NCI-H748 (cell line): ENCODE measurements at regions not wholly inside any gene's neighbourhood (a gene's known extent, or its start where the extent isn't known, plus 50 kb on each side); places are given as distances from the start of the nearest gene placed in this dataset.

Experiments
- DNase-seq: peaks from one replicate; lab custom pipeline; 2025; ENCODE audit not compliant: unreplicated experiment; lab: John Stamatoyannopoulos, UW

- peak; percentile 28 for DNase-seq
These were observed 99.4 kb upstream of the BCL11A start for GRCh38 chr2:60652832-60653340.

GRCh38 chr2:60657673-60658072 is 98.4 kb upstream of the PAPOLG start:
- no peak for DNase-seq

- DNase-seq = no peak
These were observed 97.0 kb upstream of the PAPOLG start for GRCh38 chr2:60659026-60659425.

- no peak for DNase-seq
These were observed 94.9 kb upstream of the PAPOLG start for GRCh38 chr2:60661073-60661738.

GRCh38 chr2:60662781-60663180 is 93.3 kb upstream of the PAPOLG start:
- no peak for DNase-seq

GRCh38 chr2:60671966-60672365 is 84.1 kb upstream of the PAPOLG start:
- DNase-seq = no peak

- DNase-seq = peak; percentile 64
These were observed 81.4 kb upstream of the PAPOLG start for GRCh38 chr2:60674524-60675165.

- DNase-seq = no peak
These were observed 80.8 kb upstream of the PAPOLG start for GRCh38 chr2:60675301-60675700.

- no peak for DNase-seq
These were observed 79.2 kb upstream of the PAPOLG start for GRCh38 chr2:60676706-60677330.

GRCh38 chr2:60677356-60677755 is 78.7 kb upstream of the PAPOLG start:
- DNase-seq = no peak

GRCh38 chr2:60678551-60678950 is 77.5 kb upstream of the PAPOLG start:
- DNase-seq = no peak

- no peak for DNase-seq
These were observed 76.9 kb upstream of the PAPOLG start for GRCh38 chr2:60679036-60679780.

- no peak for DNase-seq
These were observed 62.5 kb upstream of the PAPOLG start for GRCh38 chr2:60693551-60693950.

- no peak for DNase-seq
These were observed 60.3 kb upstream of the PAPOLG start for GRCh38 chr2:60695793-60696192.

- DNase-seq = no peak
These were observed 56.5 kb upstream of the PAPOLG start for GRCh38 chr2:60699617-60700016.

- DNase-seq = no peak
These were observed 50.0 kb upstream of the PAPOLG start for GRCh38 chr2:60706021-60706420.
